ENCODE measurements at regions not wholly inside any gene's neighbourhood (a gene's known extent, or its start where the extent isn't known, plus 50 kb on each side); places are given as distances from the start of the nearest gene placed in this dataset.

DNA sequence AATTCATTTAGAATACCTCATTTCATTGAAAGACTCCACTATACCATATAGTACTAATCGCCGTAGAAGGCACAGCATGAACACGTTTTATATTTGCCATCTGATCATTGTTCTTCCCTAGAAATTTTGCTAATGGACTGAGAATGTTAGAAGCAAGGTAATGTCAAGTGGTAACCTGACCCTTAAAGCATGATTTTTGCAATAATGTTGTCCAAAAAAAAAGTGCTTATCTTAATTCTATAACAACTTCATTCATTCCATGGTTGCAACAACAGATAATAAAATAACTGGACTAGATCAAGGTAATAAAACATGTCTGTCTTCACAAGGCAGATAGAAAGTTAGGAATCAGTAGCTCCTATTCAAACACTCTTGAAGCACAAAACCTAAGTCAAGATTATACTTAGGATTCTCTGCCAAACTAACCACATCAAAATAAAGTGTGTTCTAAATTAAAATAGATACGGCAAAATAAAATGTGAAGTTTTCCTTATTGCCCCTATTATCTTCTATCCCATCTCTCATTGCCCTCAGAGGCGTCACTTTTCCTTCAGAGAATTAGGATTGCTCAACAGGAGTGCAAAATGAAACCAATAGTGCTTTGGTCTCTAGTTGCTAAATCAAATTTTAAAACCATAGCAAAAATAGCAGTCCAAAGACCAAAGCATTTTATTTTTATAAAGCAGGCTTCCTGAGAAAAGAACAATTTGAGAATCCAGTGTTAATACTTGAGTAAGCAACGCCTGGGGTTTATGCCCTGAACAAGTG is 317.4 kb upstream of the UBE2E2 start:
- TF ChIP-seq POLR2A (IDR thresholded peaks at IDR 0.05; ENCODE audit: low read length): no peak
- no peak for TF ChIP-seq GATA1 (IDR thresholded peaks at IDR 0.05; ENCODE audit: low read depth, low read length)

Measured in erythroblast (primary cell).